ENCODE measurements at regions not wholly inside any gene's neighbourhood (a gene's known extent, or its start where the extent isn't known, plus 50 kb on each side); places are given as distances from the start of the nearest gene placed in this dataset.

DNA sequence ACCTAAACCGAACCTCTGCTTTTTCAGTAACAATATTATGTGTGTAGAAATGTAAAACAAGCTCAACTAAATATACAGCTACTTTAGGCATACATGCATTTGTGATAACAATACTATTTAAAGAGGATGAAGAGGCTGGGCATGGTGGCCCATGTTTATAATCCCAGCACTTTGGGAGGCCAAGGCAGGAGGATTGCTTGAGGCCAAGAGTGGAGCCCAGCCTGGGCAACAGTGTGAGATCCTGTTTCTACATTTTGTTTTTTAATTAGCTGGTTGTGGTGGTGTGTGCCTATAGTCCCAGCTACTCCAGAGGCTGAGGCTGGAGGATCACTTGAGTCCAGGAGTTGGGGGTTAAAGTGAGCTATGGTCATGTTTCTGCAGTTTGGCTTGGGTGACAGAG lies 73.6 kb upstream of the LYPLAL1 start:
- TF ChIP-seq POLR2A (IDR thresholded peaks at IDR 0.05) = no peak
- TF ChIP-seq, protein P1, sequence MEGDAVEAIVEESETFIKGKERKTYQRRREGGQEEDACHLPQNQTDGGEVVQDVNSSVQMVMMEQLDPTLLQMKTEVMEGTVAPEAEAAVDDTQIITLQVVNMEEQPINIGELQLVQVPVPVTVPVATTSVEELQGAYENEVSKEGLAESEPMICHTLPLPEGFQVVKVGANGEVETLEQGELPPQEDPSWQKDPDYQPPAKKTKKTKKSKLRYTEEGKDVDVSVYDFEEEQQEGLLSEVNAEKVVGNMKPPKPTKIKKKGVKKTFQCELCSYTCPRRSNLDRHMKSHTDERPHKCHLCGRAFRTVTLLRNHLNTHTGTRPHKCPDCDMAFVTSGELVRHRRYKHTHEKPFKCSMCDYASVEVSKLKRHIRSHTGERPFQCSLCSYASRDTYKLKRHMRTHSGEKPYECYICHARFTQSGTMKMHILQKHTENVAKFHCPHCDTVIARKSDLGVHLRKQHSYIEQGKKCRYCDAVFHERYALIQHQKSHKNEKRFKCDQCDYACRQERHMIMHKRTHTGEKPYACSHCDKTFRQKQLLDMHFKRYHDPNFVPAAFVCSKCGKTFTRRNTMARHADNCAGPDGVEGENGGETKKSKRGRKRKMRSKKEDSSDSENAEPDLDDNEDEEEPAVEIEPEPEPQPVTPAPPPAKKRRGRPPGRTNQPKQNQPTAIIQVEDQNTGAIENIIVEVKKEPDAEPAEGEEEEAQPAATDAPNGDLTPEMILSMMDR (IDR thresholded peaks at IDR 0.05) = no peak

All from ovary (tissue), 3 donors.